NCI-H345 treated with DMSO at 0.1 percent for 48 hours (cell line): ENCODE measurements at regions not wholly inside any gene's neighbourhood (a gene's known extent, or its start where the extent isn't known, plus 50 kb on each side); places are given as distances from the start of the nearest gene placed in this dataset.

ENCODE experiments used
- DNase-seq: peaks from one replicate; lab custom pipeline; 2025; ENCODE audit not compliant: unreplicated experiment; lab: John Stamatoyannopoulos, UW

- no peak for DNase-seq
Observed at GRCh38 chr15:87591582-87591981, 665.0 kb downstream of the NTRK3 start.

- no peak for DNase-seq
Observed at GRCh38 chr15:87591042-87591441, 665.5 kb downstream of the NTRK3 start.

- no peak for DNase-seq
Observed at GRCh38 chr15:87589134-87589533, 667.4 kb downstream of the NTRK3 start.

DNA sequence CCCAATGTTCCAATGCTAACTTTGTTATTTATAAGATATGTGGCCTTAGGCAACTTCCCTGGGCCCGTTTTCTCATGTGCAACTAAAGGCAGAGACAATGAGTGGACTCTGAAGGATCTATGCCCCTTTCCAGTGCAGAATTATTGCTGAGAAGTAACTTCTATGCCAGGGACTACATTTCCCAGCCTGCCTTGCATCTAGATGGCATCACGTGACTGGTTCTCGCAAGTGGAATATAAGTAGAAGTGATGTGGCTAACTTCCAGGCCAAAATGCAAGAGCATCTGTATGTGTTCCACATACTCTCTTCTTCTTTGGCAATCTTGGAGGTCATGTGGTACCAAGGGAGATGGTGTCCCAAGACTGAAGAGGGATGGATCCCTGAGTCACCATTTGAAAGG is 674.4 kb downstream of the NTRK3 start:
- no peak for DNase-seq

GRCh38 chr15:87579537-87579936 is 677.0 kb downstream of the NTRK3 start:
- DNase-seq, result no peak

- no peak for DNase-seq
Observed at GRCh38 chr15:87578776-87579175, 677.8 kb downstream of the NTRK3 start.

GRCh38 chr15:87577336-87577735 is 679.2 kb downstream of the NTRK3 start:
- DNase-seq, result no peak

DNA sequence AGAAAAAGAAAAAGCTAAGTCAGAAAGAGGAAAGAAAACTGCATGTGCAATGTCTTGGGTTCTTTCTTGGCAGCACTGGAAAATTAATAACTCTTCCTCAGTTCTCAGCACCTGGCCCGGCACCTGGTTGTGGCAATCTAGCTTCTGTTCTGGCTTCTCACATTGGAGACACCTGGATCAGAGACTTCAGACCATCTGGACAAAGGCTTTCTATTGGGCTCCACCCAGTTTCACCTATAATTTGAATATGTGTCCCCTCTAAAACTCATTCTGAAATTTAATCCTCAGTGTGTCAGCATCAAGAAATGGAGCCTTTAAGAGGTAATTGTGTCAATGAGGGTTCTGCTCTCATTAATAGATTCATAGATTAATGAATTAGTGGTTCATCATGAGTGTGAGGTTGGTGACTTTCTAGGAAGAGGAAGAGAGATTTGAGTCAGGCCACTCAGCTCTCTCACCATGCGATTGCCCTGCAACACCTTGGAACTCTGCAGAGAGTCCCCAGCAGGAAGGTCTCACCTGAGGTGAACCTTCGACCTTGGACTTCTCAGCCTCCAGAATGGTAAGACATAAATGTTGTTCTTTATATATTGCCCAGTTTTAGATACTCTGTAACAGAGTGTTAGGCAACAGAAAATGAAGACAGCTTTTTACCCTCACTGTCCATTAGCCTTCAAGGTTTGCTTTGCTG is 679.9 kb downstream of the NTRK3 start:
- DNase-seq, result no peak

GRCh38 chr15:87575896-87576473 is 680.6 kb downstream of the NTRK3 start:
- no peak for DNase-seq

DNA sequence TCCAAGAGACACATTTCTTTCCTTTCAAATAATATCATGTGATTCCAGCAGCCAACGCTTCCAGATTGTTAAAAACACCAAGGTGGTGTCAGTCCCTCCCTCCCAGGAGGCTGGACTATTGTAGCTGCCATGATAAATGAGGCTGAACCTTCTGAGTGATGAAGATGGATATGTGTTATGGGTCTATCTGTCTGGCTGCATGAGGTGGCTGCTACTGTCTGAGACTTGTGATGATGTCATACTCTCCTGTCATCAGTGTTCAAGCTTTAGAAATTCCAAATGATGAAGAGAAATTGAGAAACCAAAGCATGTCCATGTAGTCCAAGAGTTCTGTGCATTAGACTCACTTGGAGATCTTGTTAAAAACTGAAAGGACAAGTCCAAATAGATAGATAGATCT is 683.0 kb downstream of the NTRK3 start:
- DNase-seq, result no peak

GRCh38 chr15:87573039-87573438 is 683.5 kb downstream of the NTRK3 start:
- no peak for DNase-seq

GRCh38 chr15:87572381-87572910 is 684.1 kb downstream of the NTRK3 start:
- no peak for DNase-seq

- no peak for DNase-seq
Observed at GRCh38 chr15:87570206-87570605, 686.3 kb downstream of the NTRK3 start.

DNA sequence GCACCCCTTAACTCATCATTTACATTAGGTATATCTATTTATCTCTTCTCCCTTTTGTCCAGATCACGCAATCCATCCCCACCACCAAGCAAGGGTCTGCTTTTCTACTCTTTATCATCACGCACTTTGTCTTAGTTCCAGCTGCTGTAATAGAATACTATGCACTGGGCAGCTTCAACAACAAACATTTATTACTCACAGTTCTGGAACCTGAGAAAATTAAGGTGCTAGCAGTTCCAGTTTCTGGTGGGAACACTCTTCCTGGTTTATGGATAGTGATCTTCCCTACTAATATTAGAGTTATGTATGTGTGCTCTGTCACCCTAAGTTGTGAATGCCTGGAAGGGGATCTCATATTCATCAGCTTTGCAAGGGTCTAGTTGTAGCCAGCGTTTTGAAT is 687.0 kb downstream of the NTRK3 start:
- no peak for DNase-seq

- no peak for DNase-seq
Observed at GRCh38 chr15:87567406-87568030, 689.0 kb downstream of the NTRK3 start.

DNA sequence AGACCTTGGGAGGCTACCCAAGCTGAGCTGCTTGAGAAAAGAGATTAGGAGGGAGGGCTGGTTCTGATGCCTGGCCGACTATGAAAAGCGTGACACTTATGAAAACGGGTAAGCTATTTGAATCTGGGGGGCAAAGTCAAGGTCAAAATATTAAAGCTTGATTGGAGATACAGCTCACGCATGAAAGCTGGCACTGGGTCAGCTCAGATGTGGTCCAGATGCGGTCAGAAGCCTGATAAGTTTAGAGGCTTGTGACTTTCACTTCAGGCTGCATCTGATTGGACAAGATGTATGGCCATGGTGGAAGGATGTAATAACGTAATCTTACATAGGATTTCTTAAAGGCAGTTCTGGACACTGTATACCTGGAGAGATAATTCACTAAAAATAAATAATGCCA is 690.3 kb downstream of the NTRK3 start:
- DNase-seq, result no peak

DNA sequence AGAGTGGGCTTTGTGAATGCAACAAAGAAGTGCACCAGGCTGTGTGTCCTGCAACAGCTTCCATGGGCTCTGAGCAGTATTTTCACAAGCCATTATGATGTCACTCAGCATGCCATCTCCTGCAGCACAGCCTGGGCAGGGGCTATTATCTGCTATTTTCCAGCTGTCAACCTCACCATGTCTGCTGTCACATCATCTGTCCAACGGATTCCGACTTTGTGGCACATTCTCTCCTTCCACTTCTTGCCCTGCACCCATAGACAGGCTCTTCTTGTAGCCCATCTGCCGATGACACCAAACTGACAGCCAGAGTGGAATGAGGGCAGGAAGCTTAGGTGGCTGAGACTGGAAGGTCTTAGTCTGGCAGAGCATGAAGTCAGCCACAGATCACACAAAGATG is 691.9 kb downstream of the NTRK3 start:
- no peak for DNase-seq

DNA sequence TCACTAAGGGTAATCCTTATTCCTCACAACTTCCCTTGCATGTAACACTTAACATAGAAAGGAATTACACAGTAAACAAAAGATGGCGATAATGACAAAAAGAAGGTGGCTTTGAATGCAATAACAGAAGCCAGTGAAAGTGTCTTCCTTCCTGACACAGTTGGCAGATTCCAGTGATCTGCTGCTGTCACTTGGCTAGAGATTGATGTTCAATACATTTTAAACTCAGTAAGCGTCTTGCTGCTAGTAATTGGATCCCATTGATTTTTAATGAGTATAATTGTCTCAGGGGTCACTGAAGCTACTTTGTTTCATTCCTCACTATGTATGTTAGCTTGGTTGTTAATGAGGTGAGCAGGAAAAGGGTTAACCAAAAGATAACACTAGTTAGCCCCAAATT is 692.7 kb downstream of the NTRK3 start:
- no peak for DNase-seq

GRCh38 chr15:87562203-87562602 is 694.3 kb downstream of the NTRK3 start:
- DNase-seq, result no peak

DNA sequence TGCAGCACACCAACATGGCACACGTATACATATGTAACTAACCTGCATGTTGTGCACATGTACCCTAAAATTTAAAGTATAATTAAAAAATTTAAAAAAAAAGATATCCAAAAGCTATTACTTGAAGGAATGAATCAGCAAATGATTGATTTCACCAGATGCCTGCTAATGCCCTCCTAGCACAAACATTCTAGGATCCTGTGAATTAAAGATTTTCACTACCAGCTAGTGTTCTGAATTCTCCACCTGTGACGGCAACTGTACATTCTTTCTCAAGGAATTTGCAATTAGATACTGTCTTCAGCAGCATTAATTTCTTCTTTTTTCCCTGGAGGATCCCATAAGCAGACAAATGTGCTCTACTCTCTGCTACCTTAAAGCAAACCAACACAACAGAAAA is 694.9 kb downstream of the NTRK3 start:
- DNase-seq, result no peak

DNA sequence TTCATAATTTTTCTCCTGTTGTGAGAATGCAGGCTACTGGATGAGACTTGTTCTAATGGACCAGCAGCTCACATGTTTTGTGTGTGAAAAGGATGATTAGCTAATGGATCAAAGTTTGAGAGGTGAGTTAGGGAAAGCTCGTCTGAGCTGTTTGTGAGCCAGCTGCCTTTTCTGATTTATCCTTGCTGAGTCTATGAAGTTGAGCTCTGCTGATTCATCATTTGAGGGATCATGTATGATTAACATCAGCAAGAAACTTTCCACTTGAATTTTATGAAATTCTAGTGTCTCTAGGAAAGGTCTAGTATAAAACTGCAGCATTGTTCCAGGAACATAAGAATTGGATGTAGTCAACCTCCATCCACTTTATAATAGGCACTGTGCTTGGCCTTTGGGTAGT is 698.7 kb downstream of the NTRK3 start:
- DNase-seq, result no peak

GRCh38 chr15:87556886-87557285 is 699.7 kb downstream of the NTRK3 start:
- DNase-seq, result no peak
